Cardiac fibroblast (primary cell): ENCODE measurements at regions not wholly inside any gene's neighbourhood (a gene's known extent, or its start where the extent isn't known, plus 50 kb on each side); places are given as distances from the start of the nearest gene placed in this dataset.

ENCODE experiments used
- DNase-seq, 2 donors: peaks; one replicate each; pipeline versions ENCODE4 v3.0.0 to v3.0.0-alpha.2; 2010; ENCODE audit warnings: low read depth in 2 of 2
- H3K4me3 ChIP-seq, 2 donors: replicated peaks in 1 of 2; 1 replicate in 1 of 2; 2 replicates in 1 of 2; pipeline ENCODE4 v1.5.1; 2011; ENCODE audit warnings: low read depth in 2 of 2, low read length in 2 of 2, mild to moderate bottlenecking in 2 of 2, moderate library complexity in 1 of 2
- TF ChIP-seq, protein P1 (sequence below): IDR thresholded peaks from one replicate; pipeline ENCODE4 v1.5.1; 2011; ENCODE audit warnings: low read depth, mild to moderate bottlenecking, low read length, inconsistent platforms

DNA sequence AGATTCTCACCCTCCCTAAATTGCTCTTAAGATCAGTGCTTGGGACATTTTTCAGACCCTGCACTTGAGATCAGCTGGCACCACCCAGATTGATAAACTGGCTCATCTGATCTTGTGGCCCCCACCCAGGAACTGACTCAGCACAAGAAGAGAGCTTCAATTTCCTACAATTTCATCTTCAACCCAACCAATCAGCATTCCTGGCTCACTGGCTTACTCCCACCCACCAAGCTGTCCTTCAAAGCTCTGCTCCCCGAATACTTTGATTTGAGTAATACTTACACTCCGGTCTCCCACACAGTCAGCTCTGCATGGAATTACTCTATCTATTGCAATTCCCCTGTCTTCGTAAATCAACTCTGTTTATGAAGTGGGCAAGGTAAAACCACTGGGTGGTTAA is 461.9 kb upstream of the RGS18 start:
- TF ChIP-seq, protein P1, sequence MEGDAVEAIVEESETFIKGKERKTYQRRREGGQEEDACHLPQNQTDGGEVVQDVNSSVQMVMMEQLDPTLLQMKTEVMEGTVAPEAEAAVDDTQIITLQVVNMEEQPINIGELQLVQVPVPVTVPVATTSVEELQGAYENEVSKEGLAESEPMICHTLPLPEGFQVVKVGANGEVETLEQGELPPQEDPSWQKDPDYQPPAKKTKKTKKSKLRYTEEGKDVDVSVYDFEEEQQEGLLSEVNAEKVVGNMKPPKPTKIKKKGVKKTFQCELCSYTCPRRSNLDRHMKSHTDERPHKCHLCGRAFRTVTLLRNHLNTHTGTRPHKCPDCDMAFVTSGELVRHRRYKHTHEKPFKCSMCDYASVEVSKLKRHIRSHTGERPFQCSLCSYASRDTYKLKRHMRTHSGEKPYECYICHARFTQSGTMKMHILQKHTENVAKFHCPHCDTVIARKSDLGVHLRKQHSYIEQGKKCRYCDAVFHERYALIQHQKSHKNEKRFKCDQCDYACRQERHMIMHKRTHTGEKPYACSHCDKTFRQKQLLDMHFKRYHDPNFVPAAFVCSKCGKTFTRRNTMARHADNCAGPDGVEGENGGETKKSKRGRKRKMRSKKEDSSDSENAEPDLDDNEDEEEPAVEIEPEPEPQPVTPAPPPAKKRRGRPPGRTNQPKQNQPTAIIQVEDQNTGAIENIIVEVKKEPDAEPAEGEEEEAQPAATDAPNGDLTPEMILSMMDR = no peak
- no peak for DNase-seq
- no peak overlapping the region for H3K4me3 ChIP-seq

DNA sequence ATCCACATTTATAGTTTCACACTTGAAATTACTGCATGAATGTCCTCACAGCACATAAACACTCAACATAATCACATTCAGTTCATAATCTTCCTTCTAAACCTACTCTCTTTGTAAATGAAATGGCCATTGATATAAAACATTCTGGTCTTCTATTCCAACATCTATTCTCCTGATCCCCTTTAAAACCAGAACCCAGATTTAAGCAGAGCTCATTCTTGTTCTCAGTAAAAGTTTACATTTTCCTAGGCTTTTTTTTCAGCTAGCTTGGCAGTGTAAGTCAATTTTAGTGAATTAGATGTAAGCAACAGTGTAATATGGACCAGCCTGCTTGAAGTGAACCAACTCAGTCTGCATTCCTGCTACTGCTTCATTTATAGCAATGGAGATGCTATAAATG is 460.7 kb upstream of the RGS18 start:
- TF ChIP-seq, protein P1 = no peak
- DNase-seq = no peak
- no peak overlapping the region for H3K4me3 ChIP-seq

DNA sequence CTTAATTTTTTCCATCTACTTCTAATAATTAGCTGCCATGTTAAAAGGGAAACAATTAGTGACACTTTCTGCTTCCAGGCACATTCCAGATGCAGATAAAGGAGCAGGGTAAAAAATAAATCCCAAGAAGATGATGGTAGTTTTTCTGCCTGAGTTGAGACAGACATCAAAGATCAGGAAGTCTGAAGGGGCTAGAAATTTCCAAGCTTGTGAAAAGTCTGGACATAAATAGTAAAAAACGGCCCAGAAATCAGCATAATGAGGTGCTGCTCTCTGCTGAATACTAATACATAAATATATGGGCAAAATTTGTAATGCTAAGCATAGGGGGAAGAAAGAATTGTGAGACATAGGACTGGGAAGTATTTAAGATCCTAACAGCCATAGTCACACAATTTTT is 460.0 kb upstream of the RGS18 start:
- H3K4me3 ChIP-seq = no peak overlapping the region
- TF ChIP-seq, protein P1 = no peak
- no peak for DNase-seq

DNA sequence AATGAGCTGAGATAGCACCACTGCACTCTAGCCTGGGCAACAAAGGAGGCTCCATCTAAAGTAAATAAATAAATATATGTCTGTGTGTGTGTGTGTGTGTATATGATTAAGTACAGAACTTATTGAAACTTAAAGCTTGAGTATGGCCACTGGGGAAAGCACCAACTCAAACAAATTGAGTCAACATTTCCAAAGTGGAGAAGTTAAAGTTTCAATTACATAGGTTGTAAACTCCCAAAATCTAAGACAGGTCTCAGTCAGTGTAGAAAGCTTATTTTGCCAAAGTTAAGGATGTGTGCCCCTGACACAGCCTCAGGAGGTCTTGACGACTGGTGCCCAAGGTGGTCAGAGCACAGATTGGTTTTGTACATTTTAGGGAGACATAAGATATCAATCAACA is 458.9 kb upstream of the RGS18 start:
- no peak for DNase-seq
- H3K4me3 ChIP-seq = no peak overlapping the region
- TF ChIP-seq, protein P1 = no peak

DNA sequence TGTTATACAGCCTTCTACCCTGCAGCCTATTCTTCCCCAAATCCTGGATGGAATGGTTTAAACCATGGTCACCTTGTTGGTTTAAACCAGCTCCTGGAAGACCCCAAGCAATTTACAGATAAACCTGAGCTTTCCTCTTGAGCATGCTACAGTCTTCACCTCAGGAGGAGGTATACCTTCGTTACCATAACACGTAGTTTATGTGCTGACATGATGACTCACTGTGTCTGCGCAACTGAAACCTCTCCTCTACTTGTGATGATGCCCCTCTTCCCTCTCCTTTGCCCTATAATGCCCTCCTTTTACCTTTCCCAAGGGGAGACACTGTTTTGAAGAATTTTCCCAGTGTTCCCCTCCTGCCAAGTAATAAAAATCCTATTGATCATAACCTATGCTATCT is 457.3 kb upstream of the RGS18 start:
- H3K4me3 ChIP-seq = no peak overlapping the region
- TF ChIP-seq, protein P1 = no peak
- DNase-seq = no peak

DNA sequence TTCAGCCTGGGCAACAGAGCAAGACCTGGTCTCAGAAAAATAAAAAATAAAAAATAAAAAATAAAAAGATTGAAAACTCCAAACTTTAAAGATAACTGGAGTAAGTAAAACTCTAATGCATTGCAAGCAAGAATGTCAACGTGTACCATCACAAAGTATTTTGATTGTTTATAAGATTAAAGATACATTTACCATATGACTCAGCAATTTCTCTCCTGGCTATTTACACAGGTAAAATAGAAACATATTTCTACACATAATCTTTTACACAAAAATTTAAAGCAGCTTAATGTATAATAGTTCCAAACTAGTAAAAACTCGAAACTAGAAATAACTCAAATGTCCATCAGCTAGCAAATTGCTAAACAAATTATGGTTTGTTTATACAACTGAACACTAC is 456.1 kb upstream of the RGS18 start:
- TF ChIP-seq, protein P1 = no peak
- DNase-seq = no peak
- H3K4me3 ChIP-seq = no peak overlapping the region

DNA sequence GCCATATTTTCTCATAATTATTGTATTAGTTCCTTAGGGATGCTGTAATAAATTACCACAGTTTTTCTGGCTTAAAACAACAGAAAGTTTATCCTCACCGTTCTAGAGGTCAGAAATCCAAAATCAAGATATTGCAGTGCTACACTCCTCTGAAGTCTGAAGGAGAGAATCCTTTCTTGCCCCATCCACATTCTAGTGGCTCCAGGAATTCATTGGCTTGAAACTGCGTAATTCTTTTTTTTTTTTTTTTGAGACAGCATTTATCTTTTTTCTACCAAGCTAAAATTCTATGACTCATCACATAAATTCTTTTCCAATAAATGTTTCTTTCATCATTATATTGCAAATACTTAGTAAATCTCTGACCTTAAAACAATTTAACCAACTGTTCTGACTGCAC is 451.0 kb upstream of the RGS18 start:
- no peak overlapping the region for H3K4me3 ChIP-seq
- TF ChIP-seq, protein P1 = no peak
- peak; percentile 1 to 3 for DNase-seq
